ENCODE measurements at regions not wholly inside any gene's neighbourhood (a gene's known extent, or its start where the extent isn't known, plus 50 kb on each side); places are given as distances from the start of the nearest gene placed in this dataset.

- TF ChIP-seq ISL1 (CRISPR knock-in tag; IDR thresholded peaks at IDR 0.05) (no peak), ARNTL (CRISPR knock-in tag; IDR thresholded peaks at IDR 0.05; ENCODE audit: borderline replicate concordance, low read depth) (no peak), PATZ1 (CRISPR knock-in tag; IDR thresholded peaks at IDR 0.05; ENCODE audit: borderline replicate concordance) (no peak)
Measured at GRCh38 chr5:97547999-97548738, 365.1 kb upstream of the RIOK2 start.
